Omental fat pad (tissue), 3 donors: ENCODE measurements at regions not wholly inside any gene's neighbourhood (a gene's known extent, or its start where the extent isn't known, plus 50 kb on each side); places are given as distances from the start of the nearest gene placed in this dataset.

Experiments used
- ATAC-seq: fragments of 150-250 bp; one replicate; pipeline ENCODE4 v1.9.1; 2016; ENCODE audit warnings: mild to moderate bottlenecking, moderate library complexity; ENCODE audit not compliant: low FRiP score
- DNase-seq: peaks from one replicate; pipeline ENCODE4 v3.0.0-alpha.2; 2019; ENCODE audit warnings: low spot score
- TF ChIP-seq, protein P1 (sequence below), 3 donors: fragments of 450-650 bp; IDR thresholded peaks; one replicate each; pipeline ENCODE4 v1.5.1; 2016 to 2017; ENCODE audit warnings: antibody characterized with exemption in 3 of 3, mild to moderate bottlenecking in 3 of 3, moderate library complexity in 2 of 3

- DNase-seq (no peak), ATAC-seq (no peak)
- TF ChIP-seq, protein P1, sequence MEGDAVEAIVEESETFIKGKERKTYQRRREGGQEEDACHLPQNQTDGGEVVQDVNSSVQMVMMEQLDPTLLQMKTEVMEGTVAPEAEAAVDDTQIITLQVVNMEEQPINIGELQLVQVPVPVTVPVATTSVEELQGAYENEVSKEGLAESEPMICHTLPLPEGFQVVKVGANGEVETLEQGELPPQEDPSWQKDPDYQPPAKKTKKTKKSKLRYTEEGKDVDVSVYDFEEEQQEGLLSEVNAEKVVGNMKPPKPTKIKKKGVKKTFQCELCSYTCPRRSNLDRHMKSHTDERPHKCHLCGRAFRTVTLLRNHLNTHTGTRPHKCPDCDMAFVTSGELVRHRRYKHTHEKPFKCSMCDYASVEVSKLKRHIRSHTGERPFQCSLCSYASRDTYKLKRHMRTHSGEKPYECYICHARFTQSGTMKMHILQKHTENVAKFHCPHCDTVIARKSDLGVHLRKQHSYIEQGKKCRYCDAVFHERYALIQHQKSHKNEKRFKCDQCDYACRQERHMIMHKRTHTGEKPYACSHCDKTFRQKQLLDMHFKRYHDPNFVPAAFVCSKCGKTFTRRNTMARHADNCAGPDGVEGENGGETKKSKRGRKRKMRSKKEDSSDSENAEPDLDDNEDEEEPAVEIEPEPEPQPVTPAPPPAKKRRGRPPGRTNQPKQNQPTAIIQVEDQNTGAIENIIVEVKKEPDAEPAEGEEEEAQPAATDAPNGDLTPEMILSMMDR (IDR thresholded peaks at IDR 0.05): no peak
These were observed 560.5 kb upstream of the NRG3 start for GRCh38 chr10:81314471-81314870.

DNA sequence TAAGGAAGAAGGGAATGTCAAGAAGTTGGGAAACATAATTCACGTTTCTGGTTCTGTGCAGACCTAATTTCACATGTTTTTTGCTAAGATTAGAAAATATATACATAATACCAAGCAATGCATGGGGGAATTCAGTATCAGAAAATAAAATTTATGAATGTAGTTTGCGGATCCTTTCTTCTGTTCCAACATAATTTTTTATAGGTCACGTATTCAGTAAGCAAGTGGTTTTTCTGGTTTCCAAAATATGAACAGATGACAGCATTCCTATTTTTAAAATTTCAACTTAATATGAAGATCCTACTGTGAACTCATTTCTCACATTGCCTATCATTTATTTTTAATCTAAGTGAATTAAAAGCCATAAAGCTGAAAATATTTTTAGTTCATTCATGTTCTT, 560.0 kb upstream of the NRG3 start:
- ATAC-seq (no peak), DNase-seq (no peak)
- TF ChIP-seq, protein P1 (IDR thresholded peaks at IDR 0.05): no peak

DNA sequence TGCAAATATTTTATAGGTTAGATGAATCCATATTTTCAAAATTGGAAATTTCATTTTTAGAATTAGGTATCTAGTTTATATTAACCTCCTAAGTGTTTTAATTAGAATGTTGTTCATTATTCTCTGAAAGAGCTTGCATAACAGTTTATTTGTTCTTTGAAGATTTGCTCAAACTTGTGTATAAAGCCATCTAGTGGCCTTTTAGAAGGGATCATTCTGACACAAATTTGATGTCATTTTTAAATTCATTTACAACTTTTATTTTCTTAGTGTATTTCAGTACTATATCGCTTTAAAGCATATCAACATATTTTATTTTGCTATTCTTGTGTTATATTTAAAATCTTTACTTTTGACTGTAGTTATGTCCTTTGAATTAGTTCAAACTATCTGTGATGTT, 527.0 kb upstream of the NRG3 start:
- TF ChIP-seq, protein P1 (IDR thresholded peaks at IDR 0.05): no peak
- ATAC-seq: no peak

DNA sequence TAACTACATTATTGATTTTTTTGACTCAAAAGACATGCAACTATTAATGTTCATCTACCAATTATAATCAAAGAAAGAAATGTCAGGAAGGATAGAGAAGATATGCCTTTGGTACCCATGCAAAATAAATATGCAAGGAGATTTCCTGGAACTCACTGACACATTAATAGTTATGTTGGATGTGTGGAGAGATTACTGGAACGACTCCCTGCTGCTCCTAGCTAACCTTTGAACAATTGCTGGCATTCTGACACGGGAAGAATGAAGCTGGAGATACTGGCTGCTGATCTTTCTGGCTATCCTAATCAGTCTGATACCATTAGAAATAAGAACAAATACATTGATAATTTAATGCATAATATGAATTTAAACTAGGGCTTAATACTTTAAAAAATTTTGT, 507.9 kb upstream of the NRG3 start:
- TF ChIP-seq, protein P1 (IDR thresholded peaks at IDR 0.05): no peak
- ATAC-seq: no peak
- DNase-seq: no peak

More for the DNA sequence above, 527.0 kb upstream of the NRG3 start:
- DNase-seq: no peak

DNA sequence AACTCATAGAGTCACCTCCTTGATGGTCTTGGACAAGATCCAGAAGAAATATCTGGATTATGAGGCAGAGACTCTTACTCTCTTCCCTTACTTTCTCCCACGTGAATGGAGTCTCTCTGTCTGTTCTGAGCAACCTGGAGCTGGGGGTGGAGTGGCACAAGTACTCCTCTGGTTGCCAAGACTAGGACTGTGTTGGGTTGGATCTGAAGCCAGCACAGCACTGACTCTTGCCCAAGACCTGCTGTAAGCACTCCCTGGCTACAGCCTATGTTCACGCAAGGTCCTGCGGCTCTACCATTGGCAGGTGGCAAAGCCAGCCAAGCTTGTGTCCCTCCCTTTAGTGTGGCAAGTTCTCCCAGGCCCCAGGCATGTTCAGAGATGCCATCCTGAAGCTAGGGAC, 488.2 kb upstream of the NRG3 start:
- no peak for ATAC-seq
- no peak for DNase-seq
- TF ChIP-seq, protein P1 (IDR thresholded peaks at IDR 0.05): no peak

- ATAC-seq (no peak), DNase-seq (no peak)
- TF ChIP-seq, protein P1 (IDR thresholded peaks at IDR 0.05): no peak
These were observed 471.5 kb upstream of the NRG3 start for GRCh38 chr10:81403451-81403850.

DNA sequence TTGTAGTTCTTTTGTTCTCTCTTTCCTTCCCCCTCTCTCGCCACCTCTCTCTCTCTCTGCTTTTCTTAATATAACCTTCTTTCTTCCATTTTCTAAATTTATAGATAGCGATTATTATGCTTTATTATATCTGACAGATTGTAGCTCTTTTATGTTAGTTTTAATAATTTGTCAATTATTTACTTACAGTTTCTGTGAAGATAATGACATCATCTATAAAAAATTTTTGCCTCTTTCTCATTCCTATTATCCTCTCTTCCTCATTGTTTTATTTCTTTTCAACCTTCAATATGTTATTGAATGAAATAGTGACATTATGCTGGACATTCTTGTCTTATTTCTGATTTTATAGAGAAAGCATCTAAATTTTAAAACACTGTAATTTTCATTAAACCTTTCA, 469.6 kb upstream of the NRG3 start:
- DNase-seq: no peak
- TF ChIP-seq, protein P1 (IDR thresholded peaks at IDR 0.05): no peak
- no peak for ATAC-seq
